ENCODE measurements at regions not wholly inside any gene's neighbourhood (a gene's known extent, or its start where the extent isn't known, plus 50 kb on each side); places are given as distances from the start of the nearest gene placed in this dataset.

GRCh38 chr9:93900971-93901861 is 53.9 kb downstream of the BARX1 start:
- H3K4me1 ChIP-seq (ENCODE audit: control insufficient read depth, insufficient read depth, low read length) = no peaks in the 10 kb centered on the region
- WGBS = 86% methylated on average over 13 of the region's 13 CpGs
- DNase-seq (no peak), ATAC-seq (no peak)
- no peak overlapping the region for H3K4me3 ChIP-seq (ENCODE audit: low read length)
- no peak overlapping the region for H3K27ac ChIP-seq (ENCODE audit: low read length)
- intact Hi-C loops (cut with DNase I) = no loop called here
- H3K9me3 ChIP-seq (ENCODE audit: control insufficient read depth, low read length) = no peaks in the 10 kb centered on the region
- no peaks in the 10 kb centered on the region for H3K27me3 ChIP-seq (ENCODE audit: control insufficient read depth, insufficient read depth)

GRCh38 chr9:93900436-93900819 is 54.7 kb downstream of the BARX1 start:
- H3K9me3 ChIP-seq (ENCODE audit: control insufficient read depth, low read length) = no peaks in the 10 kb centered on the region
- DNase-seq (no peak), ATAC-seq (no peak)
- intact Hi-C loops (cut with DNase I) = no loop called here
- no peak overlapping the region for H3K27ac ChIP-seq (ENCODE audit: low read length)
- no peak overlapping the region for H3K4me3 ChIP-seq (ENCODE audit: low read length)
- no peaks in the 10 kb centered on the region for H3K4me1 ChIP-seq (ENCODE audit: control insufficient read depth, insufficient read depth, low read length)
- WGBS = 87% methylated on average over 5 of the region's 5 CpGs
- H3K27me3 ChIP-seq (ENCODE audit: control insufficient read depth, insufficient read depth) = no peaks in the 10 kb centered on the region

- Histone ChIP-seq H3K4me1 (ENCODE audit: control insufficient read depth, insufficient read depth, low read length) (no peaks in the 10 kb centered on the region), H3K27me3 (ENCODE audit: control insufficient read depth, insufficient read depth) (no peaks in the 10 kb centered on the region), H3K4me3 (ENCODE audit: low read length) (no peak overlapping the region), H3K27ac (ENCODE audit: low read length) (no peak overlapping the region), H3K9me3 (ENCODE audit: control insufficient read depth, low read length) (no peaks in the 10 kb centered on the region)
- DNase-seq (no peak), ATAC-seq (no peak)
- intact Hi-C loops (cut with DNase I) = no loop called here
- 88% methylated on average over 8 of the region's 8 CpGs for WGBS
Measured at GRCh38 chr9:93899609-93900435, 55.3 kb downstream of the BARX1 start.

GRCh38 chr9:93898502-93899426 is 56.4 kb downstream of the BARX1 start:
- ATAC-seq (no peak), DNase-seq (no peak)
- intact Hi-C loops (cut with DNase I) = no loop called here
- Histone ChIP-seq H3K9me3 (ENCODE audit: control insufficient read depth, low read length) (no peaks in the 10 kb centered on the region), H3K4me1 (ENCODE audit: control insufficient read depth, insufficient read depth, low read length) (no peaks in the 10 kb centered on the region), H3K27ac (ENCODE audit: low read length) (no peak overlapping the region), H3K27me3 (ENCODE audit: control insufficient read depth, insufficient read depth) (no peaks in the 10 kb centered on the region), H3K4me3 (ENCODE audit: low read length) (no peak overlapping the region)
- WGBS = 64% methylated on average over 17 of the region's 17 CpGs

- WGBS = 50% methylated on average over 2 of the region's 2 CpGs
Measured at GRCh38 chr9:93898026-93898425, 57.1 kb downstream of the BARX1 start.

GRCh38 chr9:93897075-93897970 is 57.8 kb downstream of the BARX1 start:
- H3K9me3 ChIP-seq (ENCODE audit: control insufficient read depth, low read length) = no peaks in the 10 kb centered on the region
- ATAC-seq (no peak), DNase-seq (no peak)
- H3K27me3 ChIP-seq (ENCODE audit: control insufficient read depth, insufficient read depth) = no peaks in the 10 kb centered on the region
- H3K4me1 ChIP-seq (ENCODE audit: control insufficient read depth, insufficient read depth, low read length) = no peaks in the 10 kb centered on the region
- WGBS = 88% methylated on average over 8 of the region's 8 CpGs
- no peak overlapping the region for H3K27ac ChIP-seq (ENCODE audit: low read length)
- H3K4me3 ChIP-seq (ENCODE audit: low read length) = no peak overlapping the region
- intact Hi-C loops (cut with DNase I) = no loop called here

More at GRCh38 chr9:93898026-93898425, 57.1 kb downstream of the BARX1 start:
- Histone ChIP-seq H3K4me3 (ENCODE audit: low read length) (no peak overlapping the region), H3K9me3 (ENCODE audit: control insufficient read depth, low read length) (no peaks in the 10 kb centered on the region), H3K27me3 (ENCODE audit: control insufficient read depth, insufficient read depth) (no peaks in the 10 kb centered on the region), H3K4me1 (ENCODE audit: control insufficient read depth, insufficient read depth, low read length) (no peaks in the 10 kb centered on the region), H3K27ac (ENCODE audit: low read length) (no peak overlapping the region)
- ATAC-seq = no peak
- DNase-seq = no peak
- intact Hi-C loops (cut with DNase I) = no loop called here

- DNase-seq (no peak), ATAC-seq (no peak)
- WGBS = 85% methylated on average over 9 of the region's 9 CpGs
- intact Hi-C loops (cut with DNase I) = no loop called here
- no peak overlapping the region for H3K27ac ChIP-seq (ENCODE audit: low read length)
- no peaks in the 10 kb centered on the region for H3K4me1 ChIP-seq (ENCODE audit: control insufficient read depth, insufficient read depth, low read length)
- no peaks in the 10 kb centered on the region for H3K9me3 ChIP-seq (ENCODE audit: control insufficient read depth, low read length)
- H3K27me3 ChIP-seq (ENCODE audit: control insufficient read depth, insufficient read depth) = no peaks in the 10 kb centered on the region
- no peak overlapping the region for H3K4me3 ChIP-seq (ENCODE audit: low read length)
Measured at GRCh38 chr9:93896496-93897033, 58.6 kb downstream of the BARX1 start.

GRCh38 chr9:93896093-93896492 is 59.1 kb downstream of the BARX1 start:
- no peaks in the 10 kb centered on the region for H3K27me3 ChIP-seq (ENCODE audit: control insufficient read depth, insufficient read depth)
- intact Hi-C loops (cut with DNase I) = no loop called here
- no peaks in the 10 kb centered on the region for H3K4me1 ChIP-seq (ENCODE audit: control insufficient read depth, insufficient read depth, low read length)
- H3K27ac ChIP-seq (ENCODE audit: low read length) = no peak overlapping the region
- ATAC-seq = no peak
- H3K4me3 ChIP-seq (ENCODE audit: low read length) = no peak overlapping the region
- DNase-seq = no peak
- WGBS = 93% methylated on average over 6 of the region's 6 CpGs
- no peaks in the 10 kb centered on the region for H3K9me3 ChIP-seq (ENCODE audit: control insufficient read depth, low read length)

- ATAC-seq (no peak), DNase-seq (no peak)
- H3K27me3 ChIP-seq (ENCODE audit: control insufficient read depth, insufficient read depth) = no peaks in the 10 kb centered on the region
- no peak overlapping the region for H3K4me3 ChIP-seq (ENCODE audit: low read length)
- no peak overlapping the region for H3K27ac ChIP-seq (ENCODE audit: low read length)
- no peaks in the 10 kb centered on the region for H3K4me1 ChIP-seq (ENCODE audit: control insufficient read depth, insufficient read depth, low read length)
- H3K9me3 ChIP-seq (ENCODE audit: control insufficient read depth, low read length) = no peaks in the 10 kb centered on the region
- WGBS = 70% methylated on average over 8 of the region's 8 CpGs
- intact Hi-C loops (cut with DNase I) = no loop called here
Measured at GRCh38 chr9:93895535-93895934, 59.6 kb downstream of the BARX1 start.

- intact Hi-C loops (cut with DNase I) = no loop called here
- DNase-seq (no peak), ATAC-seq (no peak)
- no peaks in the 10 kb centered on the region for H3K9me3 ChIP-seq (ENCODE audit: control insufficient read depth, low read length)
- no peaks in the 10 kb centered on the region for H3K27me3 ChIP-seq (ENCODE audit: control insufficient read depth, insufficient read depth)
- H3K27ac ChIP-seq (ENCODE audit: low read length) = no peak overlapping the region
- H3K4me1 ChIP-seq (ENCODE audit: control insufficient read depth, insufficient read depth, low read length) = no peaks in the 10 kb centered on the region
- H3K4me3 ChIP-seq (ENCODE audit: low read length) = no peak overlapping the region
- WGBS = 82% methylated on average over 6 of the region's 6 CpGs
Measured at GRCh38 chr9:93894691-93895079, 60.5 kb downstream of the BARX1 start.
